ENCODE measurements at regions not wholly inside any gene's neighbourhood (a gene's known extent, or its start where the extent isn't known, plus 50 kb on each side); places are given as distances from the start of the nearest gene placed in this dataset.
A peak's percentile ranks its signal among the peaks of the same experiment; 100 is the strongest.

GRCh38 chr14:71287567-71287966, 380.3 kb downstream of the PCNX1 start:
- no peak for DNase-seq (ENCODE audit: low read depth)

- no peak for DNase-seq (ENCODE audit: low read depth)
Measured at GRCh38 chr14:71289536-71289935, 382.3 kb downstream of the PCNX1 start.

GRCh38 chr14:71290301-71290700, 383.0 kb downstream of the PCNX1 start:
- DNase-seq (ENCODE audit: low read depth), result no peak

GRCh38 chr14:71290960-71291466, 383.8 kb downstream of the PCNX1 start:
- peak; percentile 38 for DNase-seq (ENCODE audit: low read depth)

GRCh38 chr14:71296184-71296583, 388.9 kb downstream of the PCNX1 start:
- DNase-seq (ENCODE audit: low read depth), result no peak

GRCh38 chr14:71300566-71301330, 393.5 kb downstream of the PCNX1 start:
- DNase-seq (ENCODE audit: low read depth), result no peak

DNA sequence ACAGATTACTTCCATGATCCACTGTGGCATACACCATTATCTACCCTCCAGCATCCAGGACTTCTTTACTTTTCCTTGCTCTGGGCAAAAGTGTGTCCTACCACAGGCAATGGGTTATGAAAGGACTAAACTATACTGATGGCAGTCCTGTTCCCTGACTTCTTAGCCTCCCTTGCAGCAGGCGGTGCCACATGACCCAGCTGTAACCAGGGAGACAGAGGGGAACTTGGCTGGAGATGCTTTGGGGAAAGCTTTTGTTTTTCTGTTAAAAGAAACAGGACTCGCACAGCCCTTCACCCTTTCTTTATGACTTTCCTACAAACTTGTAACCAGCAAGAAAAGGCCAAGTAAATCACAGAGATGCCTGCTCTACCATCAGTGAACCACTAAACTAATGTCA, 394.4 kb downstream of the PCNX1 start:
- DNase-seq (ENCODE audit: low read depth), result no peak

DNA sequence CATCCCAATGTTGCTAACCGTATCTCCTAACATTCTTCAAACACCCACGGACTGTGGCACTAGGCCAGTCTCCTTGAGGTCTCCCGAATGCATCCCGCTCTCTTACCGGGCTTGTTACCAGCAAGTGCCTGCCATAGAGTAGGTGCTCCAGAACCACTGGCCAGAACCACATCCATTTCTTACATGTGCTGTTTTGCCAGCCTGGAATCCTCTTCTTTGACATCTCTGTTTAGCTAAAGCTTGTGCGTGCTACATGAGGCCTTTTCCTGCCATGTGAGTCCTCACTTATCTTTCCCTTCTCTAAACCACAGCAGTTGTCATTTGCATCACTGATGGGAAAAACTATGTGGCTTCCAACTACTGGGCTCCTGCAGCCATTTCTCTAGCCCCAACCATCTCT, 397.4 kb downstream of the PCNX1 start:
- DNase-seq (ENCODE audit: low read depth), result no peak

- DNase-seq (ENCODE audit: low read depth), result no peak
Measured at GRCh38 chr14:71308671-71309070, 401.4 kb downstream of the PCNX1 start.

- no peak for DNase-seq (ENCODE audit: low read depth)
Measured at GRCh38 chr14:71309756-71310155, 402.5 kb downstream of the PCNX1 start.

GRCh38 chr14:71311061-71311460, 403.8 kb downstream of the PCNX1 start:
- DNase-seq (ENCODE audit: low read depth), result no peak

GRCh38 chr14:71314717-71315116, 407.5 kb downstream of the PCNX1 start:
- DNase-seq (ENCODE audit: low read depth), result no peak

DNA sequence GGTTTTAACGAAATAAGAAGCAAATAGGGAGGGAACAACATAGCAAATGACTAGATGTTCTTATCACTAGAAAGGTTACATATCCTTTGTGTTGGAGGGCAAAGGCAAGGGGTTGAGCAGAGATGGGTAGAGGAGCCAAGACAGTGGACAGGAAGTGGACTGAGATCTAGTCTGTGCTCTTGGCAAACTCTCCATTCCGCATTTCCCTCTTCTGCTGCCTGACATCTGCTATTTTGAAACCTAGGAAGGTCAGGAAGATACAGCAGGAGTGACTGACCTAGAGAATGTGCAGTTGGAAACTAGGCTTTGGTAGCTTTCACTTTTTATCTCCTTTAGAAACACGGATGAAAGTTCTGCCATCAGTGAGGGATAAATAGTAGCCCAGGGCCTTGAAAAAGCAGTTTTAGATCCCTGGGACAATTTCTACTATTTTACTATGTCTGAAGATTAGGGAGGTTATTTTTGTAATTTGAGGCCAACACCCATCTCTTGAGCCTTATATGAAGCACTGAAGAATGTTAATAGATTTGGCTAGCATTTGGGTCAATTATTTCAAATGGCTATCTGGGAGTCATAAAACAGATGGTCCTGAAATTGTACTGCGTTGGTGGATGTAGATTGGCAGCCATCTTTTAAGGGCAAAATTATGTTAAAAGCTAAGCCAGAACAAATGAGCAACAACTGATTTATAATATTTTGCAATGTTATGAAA, 410.3 kb downstream of the PCNX1 start:
- DNase-seq (ENCODE audit: low read depth), result no peak

DNA sequence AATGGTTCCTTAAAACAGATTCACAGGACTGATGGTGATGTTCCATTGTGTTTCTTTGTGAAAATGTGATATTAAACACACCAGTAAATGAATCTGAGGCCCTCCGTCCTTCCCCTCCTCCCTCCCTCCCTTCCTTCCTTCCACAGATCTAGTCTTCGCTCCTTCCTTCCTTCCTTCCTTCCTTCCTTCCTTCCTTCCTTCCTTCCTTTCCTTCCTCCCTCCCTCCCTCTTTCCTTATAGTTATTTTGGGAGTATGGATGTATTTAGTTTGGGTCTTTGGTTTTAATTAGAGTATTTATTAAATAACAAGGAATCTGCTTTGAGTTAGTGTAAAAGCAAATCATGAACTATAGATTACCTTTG, 410.8 kb downstream of the PCNX1 start:
- no peak for DNase-seq (ENCODE audit: low read depth)

GRCh38 chr14:71319666-71320065, 412.4 kb downstream of the PCNX1 start:
- no peak for DNase-seq (ENCODE audit: low read depth)

DNA sequence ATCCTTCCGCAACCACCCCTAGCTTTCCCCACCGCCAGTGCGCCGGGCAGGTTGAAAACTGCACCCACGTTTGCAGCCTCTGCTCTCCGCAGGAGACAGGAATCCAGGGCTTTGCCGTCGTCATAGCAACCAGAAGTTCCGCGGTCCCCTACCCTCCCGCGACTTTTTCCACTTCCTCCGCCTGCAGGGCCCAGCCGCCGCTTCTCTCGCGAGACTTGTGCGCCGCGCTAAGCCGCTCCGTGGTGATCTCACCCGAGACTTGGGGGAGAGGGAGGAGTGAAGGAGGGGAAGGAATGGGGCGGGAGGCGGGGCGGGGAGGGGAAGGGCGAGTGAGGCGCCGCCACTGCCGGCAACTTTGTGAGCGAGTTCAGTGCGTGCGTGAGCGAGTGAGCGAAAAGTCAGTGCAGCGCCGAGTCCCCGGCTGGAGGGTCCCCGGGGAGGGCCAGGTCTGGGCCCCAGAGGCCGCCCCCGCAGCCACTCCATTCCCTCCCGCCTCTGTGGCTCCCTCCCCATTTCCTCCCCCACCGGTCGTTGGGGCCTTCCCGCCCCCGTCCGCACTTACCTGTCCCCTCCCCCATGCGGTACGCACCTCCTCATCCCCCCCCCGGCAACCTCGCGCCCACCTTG, 413.0 kb downstream of the PCNX1 start, which contains the start of gene SIPA1L1:
SIPA1L1 (plus strand) TSS at position 370 of the 627 bp plus-strand sequence.
- DNase-seq (ENCODE audit: low read depth), result peak; percentile 96

GRCh38 chr14:71320734-71321573, 413.7 kb downstream of the PCNX1 start:
- peak; percentile 57 for DNase-seq (ENCODE audit: low read depth)

GRCh38 chr14:71321574-71322315, 414.5 kb downstream of the PCNX1 start:
- DNase-seq (ENCODE audit: low read depth), result no peak

GRCh38 chr14:71322655-71323250, 415.5 kb downstream of the PCNX1 start:
- no peak for DNase-seq (ENCODE audit: low read depth)

GRCh38 chr14:71324767-71325272, 417.6 kb downstream of the PCNX1 start:
- DNase-seq (ENCODE audit: low read depth), result no peak

GRCh38 chr14:71327691-71328090, 420.4 kb downstream of the PCNX1 start:
- DNase-seq (ENCODE audit: low read depth), result no peak

All from activated T-cell treated with anti-CD3 and anti-CD28 coated beads for 48 hours (primary cell).